OCI-LY1 (cell line): ENCODE measurements at regions not wholly inside any gene's neighbourhood (a gene's known extent, or its start where the extent isn't known, plus 50 kb on each side); places are given as distances from the start of the nearest gene placed in this dataset.

Source experiments
- EZH2 ChIP-seq: fragments of 200-600 bp; sonication (generic), shearing (Covaris generic); IDR thresholded peaks from 2 replicates; pipeline ENCODE4 v1.8.0; 2017; ENCODE audit warnings: borderline replicate concordance, mixed run types, mild to moderate bottlenecking, antibody characterized with exemption, low read length, moderate library complexity, mixed read lengths
- TF ChIP-seq, protein P1 (sequence below): fragments of 200-600 bp; sonication (generic), shearing (Covaris generic); IDR thresholded peaks from 2 replicates; pipeline ENCODE4 v1.5.1; 2017; ENCODE audit warnings: mild to moderate bottlenecking, antibody characterized with exemption, low read length, moderate library complexity, mixed read lengths

DNA sequence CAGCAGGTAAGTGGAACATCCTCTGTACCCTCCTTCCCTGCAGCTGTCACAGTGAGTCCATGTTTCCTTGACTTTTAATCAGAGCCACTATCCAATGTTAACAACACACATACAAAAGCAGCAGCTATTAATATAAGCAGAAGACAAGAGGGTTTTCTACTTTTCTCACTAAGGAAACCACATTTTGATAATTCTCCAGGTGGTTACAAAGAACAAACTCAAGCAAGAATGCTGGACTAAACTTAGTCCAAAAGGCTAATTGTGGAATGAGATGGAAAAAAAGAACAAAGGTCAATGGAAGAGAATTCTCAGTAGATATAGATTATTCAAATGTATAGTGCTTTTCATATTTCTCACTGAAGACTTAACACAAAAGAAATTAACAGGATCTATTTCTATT is 176.9 kb upstream of the SLC39A10 start:
- TF ChIP-seq, protein P1, sequence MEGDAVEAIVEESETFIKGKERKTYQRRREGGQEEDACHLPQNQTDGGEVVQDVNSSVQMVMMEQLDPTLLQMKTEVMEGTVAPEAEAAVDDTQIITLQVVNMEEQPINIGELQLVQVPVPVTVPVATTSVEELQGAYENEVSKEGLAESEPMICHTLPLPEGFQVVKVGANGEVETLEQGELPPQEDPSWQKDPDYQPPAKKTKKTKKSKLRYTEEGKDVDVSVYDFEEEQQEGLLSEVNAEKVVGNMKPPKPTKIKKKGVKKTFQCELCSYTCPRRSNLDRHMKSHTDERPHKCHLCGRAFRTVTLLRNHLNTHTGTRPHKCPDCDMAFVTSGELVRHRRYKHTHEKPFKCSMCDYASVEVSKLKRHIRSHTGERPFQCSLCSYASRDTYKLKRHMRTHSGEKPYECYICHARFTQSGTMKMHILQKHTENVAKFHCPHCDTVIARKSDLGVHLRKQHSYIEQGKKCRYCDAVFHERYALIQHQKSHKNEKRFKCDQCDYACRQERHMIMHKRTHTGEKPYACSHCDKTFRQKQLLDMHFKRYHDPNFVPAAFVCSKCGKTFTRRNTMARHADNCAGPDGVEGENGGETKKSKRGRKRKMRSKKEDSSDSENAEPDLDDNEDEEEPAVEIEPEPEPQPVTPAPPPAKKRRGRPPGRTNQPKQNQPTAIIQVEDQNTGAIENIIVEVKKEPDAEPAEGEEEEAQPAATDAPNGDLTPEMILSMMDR, result no peak
- TF ChIP-seq EZH2, result no peak
